ENCODE measurements at regions not wholly inside any gene's neighbourhood (a gene's known extent, or its start where the extent isn't known, plus 50 kb on each side); places are given as distances from the start of the nearest gene placed in this dataset.

DNA sequence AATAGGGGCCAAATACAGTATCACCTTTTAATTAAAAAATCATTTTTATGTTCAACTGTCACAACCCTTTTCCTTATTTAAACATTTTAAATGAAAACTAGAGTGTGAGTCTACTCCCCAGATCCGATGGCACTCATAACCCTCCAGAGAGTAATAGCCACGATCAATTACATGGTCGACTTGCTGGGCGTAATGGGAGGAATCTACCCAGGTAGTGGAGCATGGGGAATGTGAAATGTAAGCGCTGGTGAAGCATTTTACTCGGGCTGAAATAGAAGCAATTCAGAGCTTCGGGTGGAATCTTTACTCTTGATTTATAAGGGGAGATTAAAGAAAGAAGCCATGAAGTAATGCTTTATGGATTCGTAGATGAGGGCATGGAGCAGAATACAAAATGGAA lies 321.9 kb downstream of the ACTR3B start:
- TF ChIP-seq, protein P1, sequence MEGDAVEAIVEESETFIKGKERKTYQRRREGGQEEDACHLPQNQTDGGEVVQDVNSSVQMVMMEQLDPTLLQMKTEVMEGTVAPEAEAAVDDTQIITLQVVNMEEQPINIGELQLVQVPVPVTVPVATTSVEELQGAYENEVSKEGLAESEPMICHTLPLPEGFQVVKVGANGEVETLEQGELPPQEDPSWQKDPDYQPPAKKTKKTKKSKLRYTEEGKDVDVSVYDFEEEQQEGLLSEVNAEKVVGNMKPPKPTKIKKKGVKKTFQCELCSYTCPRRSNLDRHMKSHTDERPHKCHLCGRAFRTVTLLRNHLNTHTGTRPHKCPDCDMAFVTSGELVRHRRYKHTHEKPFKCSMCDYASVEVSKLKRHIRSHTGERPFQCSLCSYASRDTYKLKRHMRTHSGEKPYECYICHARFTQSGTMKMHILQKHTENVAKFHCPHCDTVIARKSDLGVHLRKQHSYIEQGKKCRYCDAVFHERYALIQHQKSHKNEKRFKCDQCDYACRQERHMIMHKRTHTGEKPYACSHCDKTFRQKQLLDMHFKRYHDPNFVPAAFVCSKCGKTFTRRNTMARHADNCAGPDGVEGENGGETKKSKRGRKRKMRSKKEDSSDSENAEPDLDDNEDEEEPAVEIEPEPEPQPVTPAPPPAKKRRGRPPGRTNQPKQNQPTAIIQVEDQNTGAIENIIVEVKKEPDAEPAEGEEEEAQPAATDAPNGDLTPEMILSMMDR (conservative IDR thresholded peaks at IDR 0.05; ENCODE audit: low read length), result no peak
- TF ChIP-seq EZH2phosphoT487 (IDR thresholded peaks at IDR 0.05; ENCODE audit: borderline replicate concordance, low read depth, low read length), result no peak
